SK-N-SH (cell line): ENCODE measurements at regions not wholly inside any gene's neighbourhood (a gene's known extent, or its start where the extent isn't known, plus 50 kb on each side); places are given as distances from the start of the nearest gene placed in this dataset.

ENCODE experiments used
- CTCF ChIA-PET: fragments of 300-600, 350-600 bp; formaldehyde crosslinking; extraction: SDS; loops from one replicate; lab custom pipeline; 2021; lab: Yijun Ruan, JAX
- POLR2A ChIA-PET: fragments of 350-600 bp; sonication (Branson Sonifier 250); formaldehyde crosslinking; extraction: SDS; loops from one replicate; lab custom pipeline; 2020; ENCODE audit warnings: antibody characterized with exemption, inconsistent platforms; lab: Yijun Ruan, JAX
- DNase-seq: peaks from one replicate; pipeline ENCODE4 v3.0.0; 2012
- H2AFZ ChIP-seq: fragments of 200-600 bp; sonication (generic); 2 replicates; pipeline ENCODE4 v1.8.1; 2016; ENCODE audit warnings: antibody characterized with exemption, mild to moderate bottlenecking, low read depth
- H3F3A ChIP-seq: fragments of 200-600 bp; sonication (generic); replicated peaks from 2 replicates; pipeline ENCODE3; 2016; ENCODE audit warnings: antibody characterized with exemption, mild to moderate bottlenecking; ENCODE audit not compliant: insufficient read depth
- H3K27ac ChIP-seq, 2 experiments: fragments of 200-500 bp in 1 of 2; fragments of 200-600 bp in 1 of 2; sonication (Bioruptor generic) in 1 of 2; sonication (generic), shearing (Covaris generic) in 1 of 2; 2 replicates each; pipeline versions ENCODE4 v1.5.1 to v1.6.1; 2014 to 2016; ENCODE audit warnings: low read depth in 2 of 2, inconsistent platforms in 1 of 2, low read length in 1 of 2, mild to moderate bottlenecking in 1 of 2, mixed read lengths in 1 of 2
- H3K27me3 ChIP-seq: fragments of 200-600 bp; sonication (generic), shearing (Covaris generic); 2 replicates; pipeline ENCODE4 v1.6.1; 2016; ENCODE audit warnings: mixed run types; ENCODE audit not compliant: insufficient read depth
- H3K36me3 ChIP-seq, 2 experiments: fragments of 200-500 bp in 1 of 2; fragments of 200-600 bp in 1 of 2; sonication (Bioruptor generic) in 1 of 2; sonication (generic) in 1 of 2; replicated peaks in 1 of 2; 2 replicates each; pipeline versions ENCODE3 to v1.5.1; 2014 to 2016; ENCODE audit warnings: low read length in 1 of 2, mild to moderate bottlenecking in 1 of 2; ENCODE audit not compliant: insufficient read depth in 2 of 2, control insufficient read depth in 1 of 2
- H3K4me1 ChIP-seq, 2 experiments: fragments of 200-500 bp in 1 of 2; fragments of 200-600 bp in 1 of 2; sonication (Bioruptor generic) in 1 of 2; sonication (generic), shearing (Covaris generic) in 1 of 2; 2 replicates each; pipeline versions ENCODE4 v1.5.1 to v1.6.1; 2014 to 2016; ENCODE audit warnings: low read depth in 1 of 2, low read length in 1 of 2, mixed run types in 1 of 2; ENCODE audit not compliant: insufficient read depth in 2 of 2, control insufficient read depth in 1 of 2
- H3K4me2 ChIP-seq: fragments of 200-600 bp; sonication (generic), shearing (Covaris generic); 2 replicates; pipeline ENCODE4 v1.6.1; 2017; ENCODE audit warnings: mixed run types
- H3K4me3 ChIP-seq, 2 experiments: fragments of 200-500 bp in 1 of 2; fragments of 200-600 bp in 1 of 2; sonication (Bioruptor generic) in 1 of 2; sonication (generic), shearing (Covaris generic) in 1 of 2; 2 replicates each; pipeline versions ENCODE4 v1.5.1 to v1.8.1; 2014 to 2016; ENCODE audit warnings: low read depth in 2 of 2, inconsistent platforms in 1 of 2, low read length in 1 of 2, mild to moderate bottlenecking in 1 of 2, mixed read lengths in 1 of 2, moderate library complexity in 1 of 2
- H3K79me2 ChIP-seq: fragments of 200-600 bp; sonication (generic); 2 replicates; pipeline ENCODE4 v1.8.1; 2017; ENCODE audit warnings: mild to moderate bottlenecking; ENCODE audit not compliant: insufficient read depth
- H3K9ac ChIP-seq: fragments of 200-600 bp; sonication (generic); 2 replicates; pipeline ENCODE4 v1.6.1; 2017; ENCODE audit warnings: mixed run types
- H3K9me2 ChIP-seq: fragments of 200-600 bp; sonication (generic); 2 replicates; pipeline ENCODE4 v1.6.1; 2017; ENCODE audit warnings: mixed run types
- H3K9me3 ChIP-seq: fragments of 200-600 bp; sonication (generic); 2 replicates; pipeline ENCODE4 v1.6.1; 2017; ENCODE audit warnings: mixed run types, mild to moderate bottlenecking, moderate library complexity
- H4K20me1 ChIP-seq: fragments of 200-600 bp; sonication (generic); 2 replicates; pipeline ENCODE4 v1.6.1; 2017; ENCODE audit warnings: mild to moderate bottlenecking, mixed run types; ENCODE audit not compliant: insufficient read depth
- CHD2 ChIP-seq: fragments of 150-350 bp; IDR thresholded peaks from 2 replicates; pipeline ENCODE4 v1.6.1; 2018; ENCODE audit warnings: low read length; ENCODE audit not compliant: partially characterized antibody
- ELF1 ChIP-seq: IDR thresholded peaks from 2 replicates; pipeline ENCODE4 v1.4.0; 2012
- EZH2phosphoT487 ChIP-seq: fragments of 200-600 bp; sonication (generic); IDR thresholded peaks from 2 replicates; pipeline ENCODE4 v1.6.1; 2017; ENCODE audit warnings: low read depth, mixed run types, mild to moderate bottlenecking, antibody characterized with exemption, moderate library complexity, borderline replicate concordance
- FOXM1 ChIP-seq: IDR thresholded peaks from 2 replicates; pipeline ENCODE4 v1.4.0; 2012; ENCODE audit warnings: low read depth, mild to moderate bottlenecking
- GABPA ChIP-seq: IDR thresholded peaks from 2 replicates; pipeline ENCODE4 v1.4.0; 2012; ENCODE audit warnings: low read depth, mild to moderate bottlenecking
- MEF2A ChIP-seq: IDR thresholded peaks from 2 replicates; pipeline ENCODE4 v1.4.0; 2012; ENCODE audit warnings: low read depth, borderline replicate concordance
- MXI1 ChIP-seq: IDR thresholded peaks from 2 replicates; pipeline ENCODE4 v1.6.1; 2012; ENCODE audit warnings: mild to moderate bottlenecking, low read depth, low read length, improper control_type of control experiment
- NRF1 ChIP-seq: IDR thresholded peaks from 2 replicates; pipeline ENCODE4 v1.6.1; 2012; ENCODE audit warnings: low read depth, mild to moderate bottlenecking, low read length
- POLR2AphosphoS5 ChIP-seq: IDR thresholded peaks from 2 replicates; pipeline ENCODE4 v1.6.1; 2012; ENCODE audit warnings: low read depth, low read length
- RAD21 ChIP-seq: IDR thresholded peaks from 2 replicates; pipeline ENCODE4 v1.6.1; 2012; ENCODE audit warnings: mild to moderate bottlenecking, low read length
- RXRA ChIP-seq: IDR thresholded peaks from 2 replicates; pipeline ENCODE4 v1.4.0; 2012; ENCODE audit warnings: low read depth, mild to moderate bottlenecking, borderline replicate concordance
- SMC3 ChIP-seq: IDR thresholded peaks from 2 replicates; pipeline ENCODE4 v1.6.1; 2012; ENCODE audit warnings: low read depth, low read length, improper control_type of control experiment
- TCF12 ChIP-seq: IDR thresholded peaks from 2 replicates; pipeline ENCODE4 v1.4.0; 2012
- TEAD4 ChIP-seq: IDR thresholded peaks from 2 replicates; pipeline ENCODE4 v1.4.0; 2012; ENCODE audit warnings: mild to moderate bottlenecking, borderline replicate concordance; ENCODE audit not compliant: insufficient read depth
- WGBS: methylation state at CpG from one replicate; pipeline ENCODE4 v1.1.6; 2017; ENCODE audit warnings: low lambda C conversion rate; 5-methylcytosine and 5-hydroxymethylcytosine counted together
- TF ChIP-seq, protein P1 (sequence below): IDR thresholded peaks from 2 replicates; pipeline ENCODE4 v1.6.1; 2012; ENCODE audit warnings: mild to moderate bottlenecking, low read depth, low read length, moderate library complexity
- TF ChIP-seq, protein P2 (sequence below): IDR thresholded peaks from 2 replicates; pipeline ENCODE4; 2012
- TF ChIP-seq, protein P3 (sequence below): IDR thresholded peaks from 2 replicates; pipeline ENCODE4 v1.4.0; 2012; ENCODE audit warnings: low read depth, borderline replicate concordance
- TF ChIP-seq, protein P4 (sequence below): IDR thresholded peaks from 2 replicates; pipeline ENCODE4 v1.4.0; 2012; ENCODE audit warnings: low read depth

DNA sequence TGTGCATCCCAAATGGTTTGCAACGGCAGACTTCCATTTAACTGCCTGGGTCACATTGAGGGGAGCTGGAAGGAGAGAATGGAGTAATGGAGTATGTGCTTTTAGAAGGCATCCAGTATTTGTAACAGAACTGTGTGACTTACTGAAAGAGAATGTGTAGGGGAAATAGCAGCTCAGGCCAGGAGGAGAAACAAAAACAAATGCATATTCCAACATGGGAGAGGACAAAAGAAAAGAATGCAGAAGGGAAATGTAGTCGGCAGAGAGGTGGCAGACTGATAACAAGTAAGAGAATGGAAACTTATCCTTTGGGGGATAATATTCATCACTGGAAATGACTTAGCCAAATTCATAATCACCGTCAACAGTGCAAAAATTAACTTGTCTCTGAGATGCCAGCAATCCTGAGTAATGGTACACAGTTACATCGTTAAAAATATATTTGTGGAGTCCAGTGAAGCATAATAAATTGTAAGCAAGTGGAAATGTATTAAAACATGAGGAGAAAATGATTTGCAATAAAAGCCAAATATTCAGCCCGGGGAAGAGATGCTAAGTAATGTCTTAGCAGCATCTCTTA is 294.9 kb upstream of the SGO1 start:
- WGBS = 34% methylated on average over 5 of the region's 5 CpGs
- no peak for DNase-seq
- Histone ChIP-seq H3K9me2 (no peaks in the 10 kb centered on the region), H4K20me1 (no peaks in the 10 kb centered on the region), H3K36me3 (no peaks in the 10 kb centered on the region), H2AFZ (no peak overlapping the region), H3F3A (no peaks in the 10 kb centered on the region), H3K27ac (no peak overlapping the region), H3K4me3 (no peak overlapping the region), H3K79me2 (no peaks in the 10 kb centered on the region), H3K9ac (no peak overlapping the region), H3K9me3 (no peaks in the 10 kb centered on the region; the same call in 1 of the 2 replicates), H3K4me1 (no peaks in the 10 kb centered on the region), H3K4me2 (no peak overlapping the region), H3K27me3 (no peaks in the 10 kb centered on the region)
- ChIA-PET POLR2A (no interaction called here), CTCF (interaction anchor here (0.9 kb wide), 1 partner anchor 31 kb away, joined by 4 read pairs; no protein-coding TSS in a partner anchor)
- TF ChIP-seq ELF1 (no peak), TEAD4 (no peak), MXI1 (no peak), TCF12 (no peak), POLR2AphosphoS5 (no peak), NRF1 (no peak), SMC3 (no peak), FOXM1 (no peak), CHD2 (no peak), RAD21 (no peak), MEF2A (no peak), GABPA (no peak), RXRA (no peak), EZH2phosphoT487 (no peak)
- TF ChIP-seq, protein P1, sequence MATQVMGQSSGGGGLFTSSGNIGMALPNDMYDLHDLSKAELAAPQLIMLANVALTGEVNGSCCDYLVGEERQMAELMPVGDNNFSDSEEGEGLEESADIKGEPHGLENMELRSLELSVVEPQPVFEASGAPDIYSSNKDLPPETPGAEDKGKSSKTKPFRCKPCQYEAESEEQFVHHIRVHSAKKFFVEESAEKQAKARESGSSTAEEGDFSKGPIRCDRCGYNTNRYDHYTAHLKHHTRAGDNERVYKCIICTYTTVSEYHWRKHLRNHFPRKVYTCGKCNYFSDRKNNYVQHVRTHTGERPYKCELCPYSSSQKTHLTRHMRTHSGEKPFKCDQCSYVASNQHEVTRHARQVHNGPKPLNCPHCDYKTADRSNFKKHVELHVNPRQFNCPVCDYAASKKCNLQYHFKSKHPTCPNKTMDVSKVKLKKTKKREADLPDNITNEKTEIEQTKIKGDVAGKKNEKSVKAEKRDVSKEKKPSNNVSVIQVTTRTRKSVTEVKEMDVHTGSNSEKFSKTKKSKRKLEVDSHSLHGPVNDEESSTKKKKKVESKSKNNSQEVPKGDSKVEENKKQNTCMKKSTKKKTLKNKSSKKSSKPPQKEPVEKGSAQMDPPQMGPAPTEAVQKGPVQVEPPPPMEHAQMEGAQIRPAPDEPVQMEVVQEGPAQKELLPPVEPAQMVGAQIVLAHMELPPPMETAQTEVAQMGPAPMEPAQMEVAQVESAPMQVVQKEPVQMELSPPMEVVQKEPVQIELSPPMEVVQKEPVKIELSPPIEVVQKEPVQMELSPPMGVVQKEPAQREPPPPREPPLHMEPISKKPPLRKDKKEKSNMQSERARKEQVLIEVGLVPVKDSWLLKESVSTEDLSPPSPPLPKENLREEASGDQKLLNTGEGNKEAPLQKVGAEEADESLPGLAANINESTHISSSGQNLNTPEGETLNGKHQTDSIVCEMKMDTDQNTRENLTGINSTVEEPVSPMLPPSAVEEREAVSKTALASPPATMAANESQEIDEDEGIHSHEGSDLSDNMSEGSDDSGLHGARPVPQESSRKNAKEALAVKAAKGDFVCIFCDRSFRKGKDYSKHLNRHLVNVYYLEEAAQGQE = no peak
- TF ChIP-seq, protein P2, sequence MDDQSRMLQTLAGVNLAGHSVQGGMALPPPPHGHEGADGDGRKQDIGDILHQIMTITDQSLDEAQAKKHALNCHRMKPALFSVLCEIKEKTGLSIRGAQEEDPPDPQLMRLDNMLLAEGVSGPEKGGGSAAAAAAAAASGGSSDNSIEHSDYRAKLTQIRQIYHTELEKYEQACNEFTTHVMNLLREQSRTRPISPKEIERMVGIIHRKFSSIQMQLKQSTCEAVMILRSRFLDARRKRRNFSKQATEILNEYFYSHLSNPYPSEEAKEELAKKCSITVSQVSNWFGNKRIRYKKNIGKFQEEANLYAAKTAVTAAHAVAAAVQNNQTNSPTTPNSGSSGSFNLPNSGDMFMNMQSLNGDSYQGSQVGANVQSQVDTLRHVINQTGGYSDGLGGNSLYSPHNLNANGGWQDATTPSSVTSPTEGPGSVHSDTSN = no peak
- TF ChIP-seq, protein P3, sequence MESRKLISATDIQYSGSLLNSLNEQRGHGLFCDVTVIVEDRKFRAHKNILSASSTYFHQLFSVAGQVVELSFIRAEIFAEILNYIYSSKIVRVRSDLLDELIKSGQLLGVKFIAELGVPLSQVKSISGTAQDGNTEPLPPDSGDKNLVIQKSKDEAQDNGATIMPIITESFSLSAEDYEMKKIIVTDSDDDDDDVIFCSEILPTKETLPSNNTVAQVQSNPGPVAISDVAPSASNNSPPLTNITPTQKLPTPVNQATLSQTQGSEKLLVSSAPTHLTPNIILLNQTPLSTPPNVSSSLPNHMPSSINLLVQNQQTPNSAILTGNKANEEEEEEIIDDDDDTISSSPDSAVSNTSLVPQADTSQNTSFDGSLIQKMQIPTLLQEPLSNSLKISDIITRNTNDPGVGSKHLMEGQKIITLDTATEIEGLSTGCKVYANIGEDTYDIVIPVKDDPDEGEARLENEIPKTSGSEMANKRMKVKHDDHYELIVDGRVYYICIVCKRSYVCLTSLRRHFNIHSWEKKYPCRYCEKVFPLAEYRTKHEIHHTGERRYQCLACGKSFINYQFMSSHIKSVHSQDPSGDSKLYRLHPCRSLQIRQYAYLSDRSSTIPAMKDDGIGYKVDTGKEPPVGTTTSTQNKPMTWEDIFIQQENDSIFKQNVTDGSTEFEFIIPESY = no peak
- TF ChIP-seq, protein P4, sequence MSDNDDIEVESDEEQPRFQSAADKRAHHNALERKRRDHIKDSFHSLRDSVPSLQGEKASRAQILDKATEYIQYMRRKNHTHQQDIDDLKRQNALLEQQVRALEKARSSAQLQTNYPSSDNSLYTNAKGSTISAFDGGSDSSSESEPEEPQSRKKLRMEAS = no peak
